ENCODE measurements at regions not wholly inside any gene's neighbourhood (a gene's known extent, or its start where the extent isn't known, plus 50 kb on each side); places are given as distances from the start of the nearest gene placed in this dataset.

DNA sequence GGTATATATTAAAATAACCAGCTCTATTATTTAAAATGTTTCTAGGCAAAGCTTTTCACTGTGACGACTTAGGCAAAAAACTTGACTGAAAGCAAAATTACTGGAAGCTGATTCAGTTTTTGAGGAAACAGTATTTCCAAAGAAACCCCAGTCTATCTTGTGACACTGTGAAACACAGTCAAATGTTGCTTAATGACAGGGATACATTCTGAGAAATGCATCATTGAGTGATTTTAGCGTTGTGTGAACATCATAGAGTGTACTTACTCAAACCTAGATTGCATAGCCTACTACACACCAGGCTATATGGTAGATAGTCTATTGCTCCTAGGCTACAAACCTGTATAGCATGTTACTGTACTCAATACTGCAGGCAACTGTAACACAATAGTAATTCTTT lies 116.9 kb upstream of the KCNK1 start:
- H3F3A ChIP-seq (ENCODE audit: insufficient read depth, low read length): no peaks in the 10 kb centered on the region
- H3K9ac ChIP-seq (ENCODE audit: low read length): no peak overlapping the region
- no peak overlapping the region for H2AFZ ChIP-seq (ENCODE audit: low read length)
- no peak overlapping the region for H3K4me3 ChIP-seq (ENCODE audit: low read depth, low read length, poor library complexity, severe bottlenecking)
- no peaks in the 10 kb centered on the region for H4K20me1 ChIP-seq (ENCODE audit: insufficient read depth, low read length)
- H3K9me3 ChIP-seq (ENCODE audit: low read length): no peaks in the 10 kb centered on the region
- H3K9me2 ChIP-seq (ENCODE audit: low read depth, low read length): no peaks in the 10 kb centered on the region
- TF ChIP-seq EZH2 (IDR thresholded peaks at IDR 0.05; ENCODE audit: borderline replicate concordance, low read length): no peak
- TF ChIP-seq, protein P1, sequence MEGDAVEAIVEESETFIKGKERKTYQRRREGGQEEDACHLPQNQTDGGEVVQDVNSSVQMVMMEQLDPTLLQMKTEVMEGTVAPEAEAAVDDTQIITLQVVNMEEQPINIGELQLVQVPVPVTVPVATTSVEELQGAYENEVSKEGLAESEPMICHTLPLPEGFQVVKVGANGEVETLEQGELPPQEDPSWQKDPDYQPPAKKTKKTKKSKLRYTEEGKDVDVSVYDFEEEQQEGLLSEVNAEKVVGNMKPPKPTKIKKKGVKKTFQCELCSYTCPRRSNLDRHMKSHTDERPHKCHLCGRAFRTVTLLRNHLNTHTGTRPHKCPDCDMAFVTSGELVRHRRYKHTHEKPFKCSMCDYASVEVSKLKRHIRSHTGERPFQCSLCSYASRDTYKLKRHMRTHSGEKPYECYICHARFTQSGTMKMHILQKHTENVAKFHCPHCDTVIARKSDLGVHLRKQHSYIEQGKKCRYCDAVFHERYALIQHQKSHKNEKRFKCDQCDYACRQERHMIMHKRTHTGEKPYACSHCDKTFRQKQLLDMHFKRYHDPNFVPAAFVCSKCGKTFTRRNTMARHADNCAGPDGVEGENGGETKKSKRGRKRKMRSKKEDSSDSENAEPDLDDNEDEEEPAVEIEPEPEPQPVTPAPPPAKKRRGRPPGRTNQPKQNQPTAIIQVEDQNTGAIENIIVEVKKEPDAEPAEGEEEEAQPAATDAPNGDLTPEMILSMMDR (IDR thresholded peaks at IDR 0.05; ENCODE audit: low read length): no peak
- H3K36me3 ChIP-seq (ENCODE audit: insufficient read depth, low read length): no peaks in the 10 kb centered on the region
- no peak overlapping the region for H3K4me2 ChIP-seq (ENCODE audit: low read length)
- no peaks in the 10 kb centered on the region for H3K27me3 ChIP-seq (ENCODE audit: insufficient read depth, low read length)
- no peaks in the 10 kb centered on the region for H3K4me1 ChIP-seq (ENCODE audit: insufficient read depth, low read length, severe bottlenecking)
- no peaks in the 10 kb centered on the region for H3K79me2 ChIP-seq (ENCODE audit: insufficient read depth, low read length)
- H3K27ac ChIP-seq (ENCODE audit: low read depth, low read length, poor library complexity, severe bottlenecking): no peak overlapping the region

DNA sequence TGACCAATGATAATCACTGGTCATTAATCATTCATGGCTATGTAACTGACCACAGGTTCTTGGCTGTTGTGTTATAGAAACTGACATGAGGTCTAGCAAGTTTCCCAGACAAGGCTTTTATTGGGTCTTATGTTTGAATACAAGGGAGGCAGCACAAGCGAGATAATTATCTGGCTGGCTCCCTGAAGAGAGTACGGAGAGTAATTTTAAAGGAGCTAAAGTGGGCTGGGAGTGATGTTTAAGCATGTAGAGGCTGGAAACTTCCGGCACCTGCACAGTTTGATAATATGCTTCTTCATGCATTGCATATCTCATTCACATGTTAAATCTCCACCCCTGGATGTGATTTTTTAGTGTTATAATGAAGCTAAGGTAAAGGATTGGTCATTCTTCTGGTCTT lies 116.2 kb upstream of the KCNK1 start:
- Histone ChIP-seq H3K27me3 (ENCODE audit: insufficient read depth, low read length) (no peaks in the 10 kb centered on the region), H3K9me2 (ENCODE audit: low read depth, low read length) (no peaks in the 10 kb centered on the region), H3K36me3 (ENCODE audit: insufficient read depth, low read length) (no peaks in the 10 kb centered on the region), H3K4me3 (ENCODE audit: low read depth, low read length, poor library complexity, severe bottlenecking) (no peak overlapping the region), H3K4me2 (ENCODE audit: low read length) (no peak overlapping the region), H3K9me3 (ENCODE audit: low read length) (no peaks in the 10 kb centered on the region), H4K20me1 (ENCODE audit: insufficient read depth, low read length) (no peaks in the 10 kb centered on the region), H3F3A (ENCODE audit: insufficient read depth, low read length) (no peaks in the 10 kb centered on the region), H3K9ac (ENCODE audit: low read length) (no peak overlapping the region), H3K79me2 (ENCODE audit: insufficient read depth, low read length) (no peaks in the 10 kb centered on the region), H3K4me1 (ENCODE audit: insufficient read depth, low read length, severe bottlenecking) (no peaks in the 10 kb centered on the region), H2AFZ (ENCODE audit: low read length) (no peak overlapping the region), H3K27ac (ENCODE audit: low read depth, low read length, poor library complexity, severe bottlenecking) (no peak overlapping the region)
- TF ChIP-seq, protein P1 (IDR thresholded peaks at IDR 0.05; ENCODE audit: low read length): no peak
- TF ChIP-seq EZH2 (IDR thresholded peaks at IDR 0.05; ENCODE audit: borderline replicate concordance, low read length): no peak

DNA sequence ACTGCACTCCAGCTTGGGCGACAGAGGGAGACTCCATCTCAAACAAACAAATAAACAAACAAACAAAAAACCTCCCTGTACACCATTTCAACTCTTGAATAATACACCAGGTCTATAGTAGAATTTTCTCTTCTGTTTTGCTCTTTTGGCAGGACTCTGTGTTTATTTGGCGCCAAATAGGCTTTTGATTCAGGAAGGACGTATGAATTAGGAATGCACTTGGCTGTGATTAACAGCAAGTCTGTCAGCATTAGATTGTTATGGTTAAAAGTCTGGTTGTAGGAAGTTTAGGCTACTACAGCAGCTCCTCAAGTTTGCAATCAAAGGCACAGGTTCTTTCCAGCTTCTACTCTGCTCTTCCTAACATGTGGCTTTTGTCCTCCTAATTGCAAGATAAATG lies 113.8 kb upstream of the KCNK1 start:
- no peaks in the 10 kb centered on the region for H3K4me1 ChIP-seq (ENCODE audit: insufficient read depth, low read length, severe bottlenecking)
- no peaks in the 10 kb centered on the region for H3F3A ChIP-seq (ENCODE audit: insufficient read depth, low read length)
- H3K27ac ChIP-seq (ENCODE audit: low read depth, low read length, poor library complexity, severe bottlenecking): no peak overlapping the region
- H2AFZ ChIP-seq (ENCODE audit: low read length): no peak overlapping the region
- no peak overlapping the region for H3K9ac ChIP-seq (ENCODE audit: low read length)
- no peak overlapping the region for H3K4me3 ChIP-seq (ENCODE audit: low read depth, low read length, poor library complexity, severe bottlenecking)
- H3K9me2 ChIP-seq (ENCODE audit: low read depth, low read length): no peaks in the 10 kb centered on the region
- no peaks in the 10 kb centered on the region for H3K27me3 ChIP-seq (ENCODE audit: insufficient read depth, low read length)
- no peaks in the 10 kb centered on the region for H4K20me1 ChIP-seq (ENCODE audit: insufficient read depth, low read length)
- no peaks in the 10 kb centered on the region for H3K9me3 ChIP-seq (ENCODE audit: low read length)
- H3K79me2 ChIP-seq (ENCODE audit: insufficient read depth, low read length): no peaks in the 10 kb centered on the region
- H3K4me2 ChIP-seq (ENCODE audit: low read length): no peak overlapping the region
- TF ChIP-seq EZH2 (IDR thresholded peaks at IDR 0.05; ENCODE audit: borderline replicate concordance, low read length): no peak
- no peaks in the 10 kb centered on the region for H3K36me3 ChIP-seq (ENCODE audit: insufficient read depth, low read length)

DNA sequence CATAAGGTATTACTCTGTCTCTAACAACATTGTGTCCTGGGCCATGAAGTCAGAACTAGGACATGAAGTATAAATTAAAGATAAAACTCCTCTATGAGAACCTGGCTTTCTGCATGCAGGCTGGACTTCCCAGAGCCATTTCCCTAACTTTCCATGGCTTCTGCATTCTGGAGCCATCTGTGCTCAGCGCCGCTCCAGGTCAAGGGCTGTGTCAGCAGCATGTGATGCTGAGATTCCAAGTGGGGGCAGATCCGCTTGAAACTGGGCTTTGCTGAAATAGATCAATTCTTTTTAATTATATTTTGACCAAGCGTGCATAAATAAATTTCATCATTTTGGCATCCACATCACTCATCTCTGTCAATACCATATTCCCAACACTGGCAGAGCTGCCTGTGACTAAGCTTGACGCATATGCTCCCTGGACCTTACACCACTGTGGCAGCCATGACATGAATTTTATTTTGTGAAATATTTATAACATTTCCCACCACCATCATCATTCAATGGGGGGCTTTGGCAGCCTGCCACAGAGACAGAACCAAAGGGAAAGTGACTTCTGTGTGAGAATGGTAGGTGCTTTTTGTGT lies 110.4 kb upstream of the KCNK1 start:
- H3K36me3 ChIP-seq (ENCODE audit: insufficient read depth, low read length): no peaks in the 10 kb centered on the region
- H3K4me2 ChIP-seq (ENCODE audit: low read length): no peak overlapping the region
- no peaks in the 10 kb centered on the region for H4K20me1 ChIP-seq (ENCODE audit: insufficient read depth, low read length)
- H2AFZ ChIP-seq (ENCODE audit: low read length): no peak overlapping the region
- no peak overlapping the region for H3K9ac ChIP-seq (ENCODE audit: low read length)
- H3K4me3 ChIP-seq (ENCODE audit: low read depth, low read length, poor library complexity, severe bottlenecking): no peak overlapping the region
- H3K4me1 ChIP-seq (ENCODE audit: insufficient read depth, low read length, severe bottlenecking): no peaks in the 10 kb centered on the region
- H3K27me3 ChIP-seq (ENCODE audit: insufficient read depth, low read length): no peaks in the 10 kb centered on the region
- no peaks in the 10 kb centered on the region for H3K9me2 ChIP-seq (ENCODE audit: low read depth, low read length)
- TF ChIP-seq EZH2 (IDR thresholded peaks at IDR 0.05; ENCODE audit: borderline replicate concordance, low read length): no peak
- TF ChIP-seq, protein P1 (IDR thresholded peaks at IDR 0.05; ENCODE audit: low read length): no peak
- no peak overlapping the region for H3K27ac ChIP-seq (ENCODE audit: low read depth, low read length, poor library complexity, severe bottlenecking)
- no peaks in the 10 kb centered on the region for H3F3A ChIP-seq (ENCODE audit: insufficient read depth, low read length)
- no peaks in the 10 kb centered on the region for H3K79me2 ChIP-seq (ENCODE audit: insufficient read depth, low read length)
- H3K9me3 ChIP-seq (ENCODE audit: low read length): no peaks in the 10 kb centered on the region
